DMS 273 (cell line): ENCODE measurements at regions not wholly inside any gene's neighbourhood (a gene's known extent, or its start where the extent isn't known, plus 50 kb on each side); places are given as distances from the start of the nearest gene placed in this dataset.
A peak's percentile ranks its signal among the peaks of the same experiment; 100 is the strongest.
"Not testable (repeated sequence)": the region's sequence is repeated elsewhere in the genome, so short reads cannot be mapped to it uniquely, and the experiment has no call there.

Source experiments
- DNase-seq: peaks from one replicate; lab custom pipeline; 2025; ENCODE audit not compliant: unreplicated experiment; lab: John Stamatoyannopoulos, UW

DNA sequence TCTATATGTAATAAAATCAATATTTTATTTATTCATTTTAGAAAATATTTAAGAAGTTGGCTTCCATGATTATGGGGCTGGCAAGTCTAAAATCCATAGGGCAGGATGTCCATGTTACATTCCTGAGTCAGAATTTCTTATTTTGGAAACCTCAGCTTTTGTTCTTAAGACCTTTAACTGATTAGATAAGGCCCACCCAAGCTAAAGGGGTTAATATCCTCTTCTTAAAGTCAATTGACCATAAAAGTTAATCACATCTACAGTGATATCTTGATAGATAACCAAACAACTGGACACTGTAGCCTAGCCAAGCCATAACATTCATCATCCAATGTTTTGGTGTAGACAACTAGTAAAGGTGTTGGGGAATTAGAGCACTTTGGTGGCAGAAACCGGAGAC lies 1035.4 kb upstream of the ZEB2 start:
- DNase-seq: no peak

GRCh38 chr2:145551686-145552085 lies 1031.8 kb upstream of the ZEB2 start:
- DNase-seq: no peak

DNA sequence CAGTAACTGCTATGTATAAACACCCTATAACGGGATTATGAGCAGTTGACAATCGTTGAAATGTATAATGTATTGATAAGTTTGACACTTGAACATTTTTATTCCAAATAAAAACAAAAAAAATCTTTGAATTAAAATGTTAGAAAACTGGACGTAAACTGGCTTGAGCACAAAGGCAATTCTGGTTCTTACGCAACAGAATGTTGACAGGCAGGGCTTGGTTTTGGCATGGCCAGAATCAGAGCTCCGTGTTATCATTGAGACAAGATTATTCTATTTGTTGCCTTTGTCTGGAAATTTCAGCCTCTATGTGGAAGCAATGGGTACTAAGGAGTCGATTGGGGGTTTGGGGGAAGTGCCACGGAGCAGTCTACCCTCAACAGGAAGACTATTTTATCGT lies 1028.6 kb upstream of the ZEB2 start:
- DNase-seq: no peak

DNA sequence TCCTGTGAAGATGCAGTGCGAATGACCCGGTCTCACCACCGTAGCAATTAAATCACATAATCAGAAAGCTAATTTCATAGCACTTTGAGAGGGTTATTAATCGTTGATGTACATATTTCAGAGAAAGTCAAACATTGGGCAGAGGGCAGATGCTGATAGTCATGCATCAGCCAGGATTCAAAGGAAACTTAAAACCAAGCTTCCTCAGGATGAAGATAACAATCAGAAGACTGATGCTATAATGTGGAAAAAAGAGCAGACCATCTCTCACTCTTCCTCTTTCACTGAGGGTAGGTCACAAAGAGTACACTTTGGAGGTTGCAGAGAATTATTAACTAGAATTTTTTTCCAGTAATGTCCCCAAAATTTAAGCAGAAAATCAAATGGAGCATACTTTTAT lies 1027.7 kb upstream of the ZEB2 start:
- no peak for DNase-seq

GRCh38 chr2:145546091-145546490 lies 1026.2 kb upstream of the ZEB2 start:
- DNase-seq: peak; percentile 24

DNA sequence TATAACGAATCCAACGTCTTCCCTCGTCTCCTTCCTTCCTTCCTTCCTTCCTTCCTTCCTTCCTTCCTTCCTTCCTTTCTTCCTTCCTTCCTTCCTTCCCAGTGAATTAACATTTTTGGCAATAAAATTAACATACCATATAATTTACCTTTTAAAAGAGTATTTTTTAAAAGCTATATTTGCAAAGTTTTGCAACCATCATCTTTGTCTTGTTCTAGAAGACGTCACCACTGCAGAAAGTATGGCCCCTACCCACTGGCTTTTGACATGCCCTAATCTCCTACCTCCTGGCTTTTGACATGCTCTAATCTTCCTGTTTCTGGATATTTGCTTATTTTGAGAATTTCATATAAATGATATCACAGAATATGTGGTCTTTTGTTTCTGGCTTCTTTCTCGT lies 1023.9 kb upstream of the ZEB2 start:
- DNase-seq: no peak

- no peak for DNase-seq
Observed at GRCh38 chr2:145543155-145543554, 1023.2 kb upstream of the ZEB2 start.

DNA sequence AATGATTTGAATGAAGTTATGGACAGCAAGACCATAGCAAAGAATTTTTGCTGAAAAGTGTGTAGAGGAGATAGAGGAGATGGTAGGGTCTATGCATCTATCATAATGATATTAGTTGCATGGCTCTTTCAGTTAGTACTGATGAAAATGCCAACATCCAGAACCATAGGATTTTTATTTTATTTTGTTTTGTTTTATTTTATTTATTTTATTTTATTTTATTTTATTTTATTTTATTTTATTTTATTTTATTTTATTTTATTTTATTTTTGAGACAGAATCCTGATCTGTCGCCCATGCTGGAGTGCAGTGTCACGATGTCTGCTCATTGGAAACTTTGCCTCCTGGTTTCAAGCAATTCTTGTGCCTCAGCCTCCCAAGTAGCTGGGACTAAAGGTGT lies 1021.1 kb upstream of the ZEB2 start:
- DNase-seq: no peak

DNA sequence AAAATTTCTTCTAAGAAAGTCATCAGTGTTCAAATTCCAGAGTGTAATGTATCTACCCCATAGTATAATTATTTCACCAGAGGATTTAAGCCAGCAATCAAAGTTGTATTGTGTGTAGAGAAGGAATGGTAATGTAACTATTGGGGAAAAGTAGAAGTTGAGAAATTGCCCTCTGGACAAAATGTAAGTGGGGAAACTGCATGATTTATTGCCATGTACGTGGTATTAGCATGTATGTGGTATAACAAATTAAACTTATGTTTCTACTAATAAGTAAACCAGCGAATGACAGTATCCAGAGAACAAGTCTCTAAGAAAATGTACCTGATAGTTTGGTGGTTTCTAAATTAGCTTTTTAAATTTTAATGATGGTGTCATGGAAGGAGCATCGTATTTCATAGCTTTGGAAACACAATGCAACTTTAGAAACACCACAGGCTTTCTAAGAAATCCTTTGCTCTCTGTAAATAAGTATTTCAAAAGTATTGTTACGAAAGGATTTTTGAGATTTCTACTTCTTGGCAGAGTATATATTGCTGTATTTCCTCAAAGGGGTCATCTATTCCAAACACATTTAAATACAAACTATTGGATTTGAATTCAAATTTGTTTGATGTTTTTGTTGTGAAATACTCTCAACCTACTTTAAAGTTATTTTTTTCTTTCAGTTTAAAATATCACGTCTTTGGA lies 1018.9 kb upstream of the ZEB2 start:
- no peak for DNase-seq

DNA sequence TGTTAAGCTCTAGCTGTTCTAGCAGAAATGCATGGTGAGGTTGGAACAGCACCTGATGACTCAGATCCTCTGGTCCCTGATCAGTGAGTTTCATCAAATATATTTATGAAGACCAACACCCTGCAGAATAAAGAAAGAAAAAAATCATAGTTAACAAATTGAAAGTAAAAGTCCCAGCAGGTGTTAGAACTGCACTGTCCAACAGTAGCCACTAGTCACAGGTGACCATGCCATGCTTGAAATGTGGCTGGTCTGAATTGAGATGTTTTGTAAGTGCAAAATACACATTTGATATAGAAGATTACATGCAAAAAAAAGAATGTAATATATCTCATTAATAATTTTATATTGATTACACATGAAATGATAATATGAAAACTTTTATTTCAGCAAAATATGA lies 1010.7 kb upstream of the ZEB2 start:
- no peak for DNase-seq

DNA sequence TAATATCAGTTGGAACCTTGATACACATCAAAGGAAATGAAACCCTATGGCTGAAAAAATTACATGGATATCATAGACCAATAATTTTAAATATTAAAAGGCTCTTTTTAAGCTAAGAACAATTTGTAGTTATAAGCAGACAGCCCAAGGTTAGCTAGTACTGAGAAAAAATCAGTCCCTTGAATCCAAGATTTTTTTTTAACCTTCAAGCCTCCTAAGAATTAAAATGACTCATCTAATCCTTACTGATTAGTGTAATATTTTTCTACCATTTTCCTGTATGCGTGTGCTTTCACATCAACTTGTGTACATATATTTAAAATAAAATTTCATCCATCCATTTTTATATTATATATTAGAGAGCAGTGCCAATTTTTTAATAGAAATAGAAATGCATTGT lies 1004.9 kb upstream of the ZEB2 start:
- no peak for DNase-seq

GRCh38 chr2:145524303-145524702 lies 1004.4 kb upstream of the ZEB2 start:
- no peak for DNase-seq

GRCh38 chr2:145519254-145519653 lies 999.3 kb upstream of the ZEB2 start:
- not testable (repeated sequence) for DNase-seq

DNA sequence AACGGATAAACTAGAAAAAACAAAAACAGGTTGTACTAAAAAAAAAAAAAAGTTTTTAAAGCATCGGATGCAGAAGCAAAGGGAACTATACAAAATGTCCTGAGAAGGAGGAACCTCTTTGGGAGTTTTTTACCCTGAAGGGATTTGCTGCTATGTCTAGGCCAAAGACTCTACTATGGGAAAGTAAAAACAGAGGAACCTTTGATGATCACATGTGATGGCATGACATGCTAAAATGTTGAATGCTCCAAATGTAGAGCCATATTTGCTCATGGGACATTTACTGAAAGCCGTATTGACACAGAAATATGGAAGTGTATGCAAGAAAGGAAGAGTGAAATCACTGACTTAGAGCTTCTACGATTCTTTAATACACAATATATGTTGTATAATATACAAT lies 992.0 kb upstream of the ZEB2 start:
- no peak for DNase-seq

DNA sequence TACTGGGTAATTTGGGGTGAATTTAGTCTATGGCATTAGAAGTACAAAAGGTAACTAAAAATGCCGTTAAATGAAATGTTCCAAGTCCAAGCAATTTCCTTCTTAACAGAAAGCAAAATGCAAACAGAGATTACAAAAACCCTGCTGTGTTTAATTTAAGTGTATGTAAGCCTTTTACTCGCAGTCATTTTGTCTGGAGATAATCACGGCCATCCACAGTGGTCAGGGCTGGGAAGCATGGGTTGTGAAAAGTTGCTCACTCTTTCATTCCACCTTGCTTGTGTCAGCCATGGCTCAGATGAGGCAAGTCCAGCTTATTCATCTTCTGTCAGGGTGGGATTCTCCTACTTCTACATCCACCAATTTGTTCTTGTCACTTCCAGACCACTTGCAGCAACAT lies 983.6 kb upstream of the ZEB2 start:
- no peak for DNase-seq

DNA sequence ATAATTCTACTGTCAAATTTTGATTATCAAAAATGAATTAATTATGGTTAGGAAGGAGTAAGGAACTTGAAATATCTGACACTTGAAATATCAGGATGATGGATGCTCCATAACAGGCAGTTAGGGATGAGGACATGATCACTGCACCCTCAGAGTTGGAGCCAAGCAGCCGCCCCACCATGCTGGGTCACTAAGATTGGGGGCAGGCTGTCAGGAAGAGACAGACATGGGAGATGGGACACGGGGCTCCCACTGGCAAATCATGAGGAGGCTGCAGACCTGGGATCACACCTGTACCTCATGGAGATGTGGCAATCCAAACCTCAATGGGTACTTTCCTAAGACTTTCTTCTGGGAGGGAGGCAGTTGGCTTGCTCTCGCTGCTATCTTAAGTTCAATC lies 982.0 kb upstream of the ZEB2 start:
- DNase-seq: no peak

GRCh38 chr2:145495590-145495989 lies 975.7 kb upstream of the ZEB2 start:
- no peak for DNase-seq

GRCh38 chr2:145494441-145494840 lies 974.5 kb upstream of the ZEB2 start:
- no peak for DNase-seq

GRCh38 chr2:145488571-145488970 lies 968.7 kb upstream of the ZEB2 start:
- DNase-seq: no peak

GRCh38 chr2:145484448-145485097 lies 964.7 kb upstream of the ZEB2 start:
- DNase-seq: peak; percentile 12

- no peak for DNase-seq
Observed at GRCh38 chr2:145483854-145484253, 963.9 kb upstream of the ZEB2 start.

- no peak for DNase-seq
Observed at GRCh38 chr2:145481334-145481922, 961.5 kb upstream of the ZEB2 start.

- DNase-seq: no peak
Observed at GRCh38 chr2:145464866-145465265, 944.9 kb upstream of the ZEB2 start.
